Stimulated activated CD4-positive, alpha-beta T cell treated with anti-CD3 and anti-CD28 coated beads, Interleukin-4, amount 100 ng/mL, for 1 hour (primary cell): ENCODE measurements at regions not wholly inside any gene's neighbourhood (a gene's known extent, or its start where the extent isn't known, plus 50 kb on each side); places are given as distances from the start of the nearest gene placed in this dataset.
"Not testable (repeated sequence)": the region's sequence is repeated elsewhere in the genome, so short reads cannot be mapped to it uniquely, and the experiment has no call there.

Source experiments
- DNase-seq: peaks from one replicate; pipeline ENCODE4 v3.0.0-alpha.2; 2020

- DNase-seq, result no peak
Measured at GRCh38 chr6:86028776-86029175, 386.1 kb upstream of the SYNCRIP start.

- not testable (repeated sequence) for DNase-seq
Measured at GRCh38 chr6:86026890-86027289, 384.2 kb upstream of the SYNCRIP start.

GRCh38 chr6:86017236-86017635 is 374.6 kb upstream of the SYNCRIP start:
- DNase-seq, result no peak

GRCh38 chr6:86016567-86016966 is 373.9 kb upstream of the SYNCRIP start:
- no peak for DNase-seq

- DNase-seq, result no peak
Measured at GRCh38 chr6:86016077-86016476, 373.4 kb upstream of the SYNCRIP start.

GRCh38 chr6:86012991-86013390 is 370.3 kb upstream of the SYNCRIP start:
- DNase-seq, result not testable (repeated sequence)

- no peak for DNase-seq
Measured at GRCh38 chr6:86010915-86011786, 368.5 kb upstream of the SYNCRIP start.

GRCh38 chr6:85997206-85997605 is 354.5 kb upstream of the SYNCRIP start:
- DNase-seq, result no peak

GRCh38 chr6:85996034-85996375 is 353.3 kb upstream of the SYNCRIP start:
- DNase-seq, result no peak

- DNase-seq, result no peak
Measured at GRCh38 chr6:85995339-85996033, 352.8 kb upstream of the SYNCRIP start.

- DNase-seq, result no peak
Measured at GRCh38 chr6:85986681-85987080, 344.0 kb upstream of the SYNCRIP start.

GRCh38 chr6:85983032-85983659 is 340.5 kb upstream of the SYNCRIP start:
- DNase-seq, result no peak

- no peak for DNase-seq
Measured at GRCh38 chr6:85977661-85978060, 335.0 kb upstream of the SYNCRIP start.

- DNase-seq, result no peak
Measured at GRCh38 chr6:85975957-85976356, 333.3 kb upstream of the SYNCRIP start.

GRCh38 chr6:85971238-85971637 is 328.6 kb upstream of the SYNCRIP start:
- no peak for DNase-seq

GRCh38 chr6:85966828-85967227 is 324.1 kb upstream of the SYNCRIP start:
- no peak for DNase-seq

GRCh38 chr6:85961746-85962145 is 319.1 kb upstream of the SYNCRIP start:
- DNase-seq, result no peak

GRCh38 chr6:85961125-85961524 is 318.4 kb upstream of the SYNCRIP start:
- no peak for DNase-seq

GRCh38 chr6:85948481-85948880 is 305.8 kb upstream of the SYNCRIP start:
- DNase-seq, result no peak

GRCh38 chr6:85945459-85946185 is 302.9 kb upstream of the SYNCRIP start:
- no peak for DNase-seq

GRCh38 chr6:85944776-85945175 is 302.1 kb upstream of the SYNCRIP start:
- DNase-seq, result no peak

- DNase-seq, result no peak
Measured at GRCh38 chr6:85942844-85943243, 300.2 kb upstream of the SYNCRIP start.

GRCh38 chr6:85936916-85937315 is 294.2 kb upstream of the SYNCRIP start:
- no peak for DNase-seq
